Gastrocnemius medialis (tissue), 4 donors: ENCODE measurements at regions not wholly inside any gene's neighbourhood (a gene's known extent, or its start where the extent isn't known, plus 50 kb on each side); places are given as distances from the start of the nearest gene placed in this dataset.

Experiments used
- POLR2A ChIP-seq, 2 donors: fragments of 450-650 bp; IDR thresholded peaks; one replicate each; pipeline ENCODE4 v1.6.1; 2017; ENCODE audit warnings: antibody characterized with exemption in 2 of 2, mild to moderate bottlenecking in 2 of 2, moderate library complexity in 2 of 2
- TF ChIP-seq, protein P1 (sequence below), 5 experiments: fragments of 450-650 bp in 3 of 5; fragments of 200-600 bp in 2 of 5; sonication (generic) in 2 of 5; IDR thresholded peaks in 4 of 5; conservative IDR thresholded peaks in 1 of 5; 1 replicate in 4 of 5; 2 replicates in 1 of 5; pipeline ENCODE4 v1.5.1; 2016 to 2019; ENCODE audit warnings: antibody characterized with exemption in 5 of 5, mild to moderate bottlenecking in 3 of 5, moderate library complexity in 3 of 5

DNA sequence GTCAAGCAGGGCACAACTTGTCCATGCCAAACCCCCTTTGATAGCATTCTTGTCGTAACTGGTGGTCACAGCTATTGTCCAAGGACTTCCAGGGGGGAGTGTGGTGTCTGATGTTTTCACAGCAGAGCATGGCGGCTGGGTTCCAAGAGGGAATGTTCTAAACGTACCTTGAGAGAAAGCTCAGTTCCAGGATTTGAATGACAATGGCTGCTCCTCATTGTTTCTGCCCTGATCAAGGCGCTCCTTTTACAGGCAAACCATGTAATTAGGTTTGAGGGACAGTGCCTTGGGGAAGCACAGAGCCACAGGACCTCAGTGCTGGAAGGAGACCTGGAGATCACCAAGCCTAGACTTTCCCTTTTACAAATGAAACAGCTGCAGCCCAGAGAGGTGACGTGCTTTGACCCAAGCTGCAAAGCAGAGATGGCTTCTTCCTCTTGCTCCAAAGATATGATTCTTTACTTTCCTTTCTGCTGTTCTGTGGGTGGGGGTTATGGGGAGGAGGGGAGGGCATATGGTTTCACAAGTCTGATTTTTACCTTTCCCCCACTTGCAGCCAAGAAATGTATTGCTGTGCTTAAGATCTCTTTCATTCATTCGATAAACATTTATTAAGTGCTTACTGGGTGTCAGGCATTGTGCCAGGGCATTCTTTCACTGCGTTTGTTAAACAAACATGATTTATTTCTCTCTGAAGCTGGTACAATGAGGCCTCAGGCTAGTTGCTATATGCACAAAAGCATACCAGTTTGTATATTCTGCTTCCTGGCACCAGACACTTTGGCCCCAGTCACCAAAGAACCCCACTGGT lies 172.8 kb downstream of the KTN1 start:
- TF ChIP-seq, protein P1, sequence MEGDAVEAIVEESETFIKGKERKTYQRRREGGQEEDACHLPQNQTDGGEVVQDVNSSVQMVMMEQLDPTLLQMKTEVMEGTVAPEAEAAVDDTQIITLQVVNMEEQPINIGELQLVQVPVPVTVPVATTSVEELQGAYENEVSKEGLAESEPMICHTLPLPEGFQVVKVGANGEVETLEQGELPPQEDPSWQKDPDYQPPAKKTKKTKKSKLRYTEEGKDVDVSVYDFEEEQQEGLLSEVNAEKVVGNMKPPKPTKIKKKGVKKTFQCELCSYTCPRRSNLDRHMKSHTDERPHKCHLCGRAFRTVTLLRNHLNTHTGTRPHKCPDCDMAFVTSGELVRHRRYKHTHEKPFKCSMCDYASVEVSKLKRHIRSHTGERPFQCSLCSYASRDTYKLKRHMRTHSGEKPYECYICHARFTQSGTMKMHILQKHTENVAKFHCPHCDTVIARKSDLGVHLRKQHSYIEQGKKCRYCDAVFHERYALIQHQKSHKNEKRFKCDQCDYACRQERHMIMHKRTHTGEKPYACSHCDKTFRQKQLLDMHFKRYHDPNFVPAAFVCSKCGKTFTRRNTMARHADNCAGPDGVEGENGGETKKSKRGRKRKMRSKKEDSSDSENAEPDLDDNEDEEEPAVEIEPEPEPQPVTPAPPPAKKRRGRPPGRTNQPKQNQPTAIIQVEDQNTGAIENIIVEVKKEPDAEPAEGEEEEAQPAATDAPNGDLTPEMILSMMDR (IDR thresholded peaks at IDR 0.05 in 4 of 5, conservative IDR thresholded peaks at IDR 0.05 in 1 of 5): no peak
- no peak for TF ChIP-seq POLR2A (IDR thresholded peaks at IDR 0.05)
